Stimulated activated naive CD8-positive, alpha-beta T cell treated with anti-CD3 and anti-CD28 coated beads, Interleukin-15, Interleukin-2, amounts not matched to agents 100 ng/mL and 50 ng/mL, for 24 hours (primary cell): ENCODE measurements at regions not wholly inside any gene's neighbourhood (a gene's known extent, or its start where the extent isn't known, plus 50 kb on each side); places are given as distances from the start of the nearest gene placed in this dataset.
"Not testable (repeated sequence)": the region's sequence is repeated elsewhere in the genome, so short reads cannot be mapped to it uniquely, and the experiment has no call there.

Experiments used
- H3K27ac Mint-ChIP-seq: one replicate; pipeline ENCODE4 v1.8.0; 2021; ENCODE audit warnings: mild to moderate bottlenecking, mixed read lengths
- H3K27me3 Mint-ChIP-seq: one replicate; pipeline ENCODE4 v1.8.0; 2021; ENCODE audit warnings: mixed read lengths
- H3K36me3 Mint-ChIP-seq: one replicate; pipeline ENCODE4 v1.8.0; 2021; ENCODE audit warnings: low read depth, mixed read lengths
- H3K4me1 Mint-ChIP-seq: one replicate; pipeline ENCODE4 v1.8.0; 2021; ENCODE audit warnings: low read depth, mixed read lengths
- H3K4me3 Mint-ChIP-seq: one replicate; pipeline ENCODE4 v1.8.0; 2021; ENCODE audit warnings: mild to moderate bottlenecking, mixed read lengths
- H3K9me3 Mint-ChIP-seq: one replicate; pipeline ENCODE4 v1.8.0; 2021; ENCODE audit warnings: mixed read lengths

DNA sequence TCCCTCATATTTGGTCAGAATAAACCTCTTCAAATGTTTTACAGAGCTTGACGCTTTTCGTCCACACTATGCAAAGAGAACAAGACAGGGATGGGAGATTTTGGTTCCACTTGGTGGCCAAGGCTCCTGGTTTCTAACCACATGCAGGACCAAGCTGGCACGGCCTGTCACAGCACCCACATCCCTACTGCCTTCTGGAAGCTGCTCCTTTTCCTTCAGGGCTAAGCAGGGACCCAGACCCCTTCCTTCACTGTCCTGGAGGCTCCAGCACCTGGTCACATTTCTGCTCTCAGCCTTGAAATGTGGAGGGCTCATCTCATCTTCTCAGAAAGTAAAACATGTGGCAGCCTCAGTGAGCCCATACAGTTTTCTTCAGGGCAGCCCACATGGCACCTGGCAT, 50.4 kb upstream of the ARHGEF7 start:
- Mint-ChIP-seq H3K27me3 (peaks cover 62% of the 10 kb centered on the region), H3K36me3 (peaks cover under 1% of the 10 kb centered on the region), H3K4me3 (no peak overlapping the region), H3K27ac (no peak overlapping the region), H3K9me3 (peaks cover under 1% of the 10 kb centered on the region), H3K4me1 (peaks cover 5% of the 10 kb centered on the region)

DNA sequence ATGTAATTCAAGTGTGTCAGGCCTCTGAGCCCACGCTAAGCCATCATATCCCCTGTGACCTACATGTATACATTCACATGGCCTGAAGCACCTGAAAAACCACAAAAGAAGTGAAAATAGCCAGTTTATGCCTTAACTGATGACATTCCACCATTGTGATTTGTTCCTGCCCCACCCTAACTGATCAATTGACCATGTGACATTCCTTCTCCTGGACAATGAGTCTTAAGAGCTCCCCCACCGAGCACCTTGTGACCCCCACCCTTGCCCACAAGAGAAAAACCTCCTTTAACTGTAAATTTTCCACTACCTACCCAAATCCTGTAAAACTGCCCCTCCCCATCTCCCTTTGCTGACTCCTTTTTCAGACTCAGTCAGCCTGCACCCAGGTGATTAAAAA, 52.1 kb upstream of the ARHGEF7 start:
- H3K4me1 Mint-ChIP-seq = peaks cover 5% of the 10 kb centered on the region
- no peak overlapping the region for H3K27ac Mint-ChIP-seq
- H3K4me3 Mint-ChIP-seq = no peak overlapping the region
- peaks cover 6% of the 10 kb centered on the region for H3K36me3 Mint-ChIP-seq
- H3K27me3 Mint-ChIP-seq = peaks cover 61% of the 10 kb centered on the region
- H3K9me3 Mint-ChIP-seq = peaks cover 7% of the 10 kb centered on the region

GRCh38 chr13:111062305-111062704, 52.8 kb upstream of the ARHGEF7 start:
- peaks cover 6% of the 10 kb centered on the region for H3K36me3 Mint-ChIP-seq
- H3K4me1 Mint-ChIP-seq = peaks cover 5% of the 10 kb centered on the region
- H3K27me3 Mint-ChIP-seq = peaks cover 62% of the 10 kb centered on the region
- H3K4me3 Mint-ChIP-seq = no peak overlapping the region
- H3K9me3 Mint-ChIP-seq = peaks cover 7% of the 10 kb centered on the region
- no peak overlapping the region for H3K27ac Mint-ChIP-seq

DNA sequence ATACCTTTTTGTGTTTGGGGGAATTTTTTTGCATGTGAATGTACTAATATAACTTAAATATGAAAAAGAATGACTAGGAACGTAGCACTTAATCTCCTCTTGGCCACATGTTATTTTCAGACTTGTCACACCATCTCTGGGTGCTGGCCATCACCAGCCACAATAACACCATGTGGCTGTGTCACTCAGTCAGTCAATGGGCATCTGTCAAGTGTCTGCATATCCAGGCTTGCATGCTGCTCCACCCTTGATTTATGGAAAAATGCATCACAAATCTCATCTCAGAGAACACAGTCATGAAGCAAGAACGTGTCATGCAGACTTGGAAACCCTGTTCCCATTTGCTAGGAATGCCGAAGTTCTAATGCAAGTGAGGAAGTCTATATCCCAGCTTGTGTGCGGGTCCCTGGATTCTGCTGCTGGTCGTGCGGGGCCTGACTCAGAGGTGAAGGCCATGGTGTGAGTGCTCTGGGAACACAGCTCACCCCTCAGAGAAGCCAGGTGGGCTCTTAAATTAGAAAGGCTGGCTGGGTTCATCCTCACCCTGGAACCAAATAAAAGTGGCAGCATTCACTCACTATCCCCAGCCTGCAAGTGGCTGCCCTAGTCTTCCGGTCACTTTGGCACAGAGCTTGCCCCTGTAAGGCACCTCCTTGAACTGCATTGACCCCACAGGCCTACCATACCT, 53.6 kb upstream of the ARHGEF7 start:
- Mint-ChIP-seq H3K36me3 (peaks cover 6% of the 10 kb centered on the region), H3K27me3 (peaks cover 68% of the 10 kb centered on the region), H3K27ac (no peak overlapping the region), H3K9me3 (peaks cover 7% of the 10 kb centered on the region), H3K4me3 (no peak overlapping the region), H3K4me1 (peaks cover 3% of the 10 kb centered on the region)

DNA sequence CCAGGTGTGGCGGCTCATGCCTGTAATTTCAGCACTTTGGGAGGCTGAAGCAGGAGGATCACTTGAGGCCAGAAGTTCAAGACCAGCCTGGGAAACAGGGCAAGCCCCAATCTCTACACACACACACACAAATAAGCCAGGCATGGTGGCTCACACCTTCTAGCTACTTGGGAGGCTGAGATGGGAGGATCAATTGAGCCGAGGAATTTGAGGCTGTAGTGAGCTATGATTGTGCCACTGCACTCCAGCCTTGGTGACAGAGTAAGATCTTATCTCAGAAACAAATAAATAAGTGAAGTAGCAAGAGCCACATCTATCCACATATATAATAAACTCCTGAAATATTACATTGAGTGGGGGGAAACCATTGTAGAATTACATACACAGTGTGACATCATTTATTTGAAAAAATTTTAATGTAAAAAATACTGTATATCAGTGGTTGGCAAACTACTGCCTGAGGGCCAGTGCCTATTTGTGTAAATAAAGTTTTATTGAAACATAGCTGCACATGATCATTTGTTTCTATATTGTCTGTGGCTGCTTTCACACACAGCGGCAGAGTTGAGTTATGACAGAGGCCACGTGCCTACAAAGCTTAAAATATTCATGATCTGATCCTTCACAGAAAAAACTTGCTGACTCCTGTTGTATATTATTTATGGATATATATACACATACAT, 54.7 kb upstream of the ARHGEF7 start:
- Mint-ChIP-seq H3K27me3 (peaks cover 67% of the 10 kb centered on the region), H3K4me1 (no peaks in the 10 kb centered on the region), H3K4me3 (no peak overlapping the region), H3K9me3 (peaks cover 7% of the 10 kb centered on the region), H3K27ac (no peak overlapping the region), H3K36me3 (peaks cover 6% of the 10 kb centered on the region)

- H3K36me3 Mint-ChIP-seq = peaks cover 6% of the 10 kb centered on the region
- H3K4me3 Mint-ChIP-seq = no peak overlapping the region
- peaks cover 7% of the 10 kb centered on the region for H3K9me3 Mint-ChIP-seq
- no peak overlapping the region for H3K27ac Mint-ChIP-seq
- peaks cover 64% of the 10 kb centered on the region for H3K27me3 Mint-ChIP-seq
- no peaks in the 10 kb centered on the region for H3K4me1 Mint-ChIP-seq
Observed at GRCh38 chr13:111058796-111059506, 56.2 kb upstream of the ARHGEF7 start.

DNA sequence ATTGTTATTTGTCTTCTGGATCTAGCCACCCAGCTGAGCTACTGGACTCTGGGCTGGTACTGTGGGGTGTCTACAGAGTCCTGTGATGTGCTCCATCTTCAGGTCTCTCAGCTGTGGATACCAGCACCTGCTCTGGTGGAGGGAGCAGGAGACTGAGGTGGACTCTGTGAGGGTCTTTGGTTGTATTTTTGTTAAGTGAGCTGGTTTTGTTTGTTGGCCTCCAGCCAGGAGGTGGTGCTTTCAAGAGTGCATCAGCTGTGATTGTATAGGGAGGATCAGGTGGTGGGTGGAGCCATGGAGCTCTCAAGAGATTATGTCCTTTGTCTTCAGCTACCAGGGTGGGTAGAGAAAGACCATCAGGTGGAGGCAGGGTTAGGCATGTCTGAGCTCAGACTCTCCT, 56.8 kb upstream of the ARHGEF7 start:
- not testable (repeated sequence) for H3K27ac Mint-ChIP-seq, H3K36me3 Mint-ChIP-seq, H3K9me3 Mint-ChIP-seq, H3K4me1 Mint-ChIP-seq, H3K4me3 Mint-ChIP-seq
- peaks cover 62% of the 10 kb centered on the region for H3K27me3 Mint-ChIP-seq

GRCh38 chr13:111051726-111052232, 63.3 kb upstream of the ARHGEF7 start:
- not testable (repeated sequence) for H3K27ac Mint-ChIP-seq, H3K4me1 Mint-ChIP-seq, H3K9me3 Mint-ChIP-seq, H3K36me3 Mint-ChIP-seq, H3K4me3 Mint-ChIP-seq
- peaks cover 29% of the 10 kb centered on the region for H3K27me3 Mint-ChIP-seq

- H3K4me1 Mint-ChIP-seq = peaks cover 6% of the 10 kb centered on the region
- H3K4me3 Mint-ChIP-seq = no peak overlapping the region
- H3K27me3 Mint-ChIP-seq = peaks cover 24% of the 10 kb centered on the region
- H3K36me3 Mint-ChIP-seq = no peaks in the 10 kb centered on the region
- H3K9me3 Mint-ChIP-seq = no peaks in the 10 kb centered on the region
- H3K27ac Mint-ChIP-seq = no peak overlapping the region
Observed at GRCh38 chr13:111051041-111051725, 63.9 kb upstream of the ARHGEF7 start.

DNA sequence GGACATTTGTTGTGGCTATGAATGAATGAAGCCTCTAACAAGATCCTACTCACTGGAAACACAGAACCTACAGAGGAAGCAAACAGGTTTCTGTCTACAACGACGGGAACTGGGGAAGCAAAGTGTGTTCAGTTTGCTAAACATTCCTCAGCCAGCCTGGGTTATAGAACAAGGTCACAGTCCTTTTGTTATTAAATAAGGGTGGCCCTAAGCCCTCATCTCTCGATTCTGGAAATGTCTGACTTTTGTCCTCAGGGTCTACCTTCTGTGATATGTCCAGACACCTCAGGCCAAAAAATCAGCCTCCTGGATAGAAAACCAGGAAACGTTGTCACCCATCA, 64.6 kb upstream of the ARHGEF7 start:
- H3K4me3 Mint-ChIP-seq = no peak overlapping the region

DNA sequence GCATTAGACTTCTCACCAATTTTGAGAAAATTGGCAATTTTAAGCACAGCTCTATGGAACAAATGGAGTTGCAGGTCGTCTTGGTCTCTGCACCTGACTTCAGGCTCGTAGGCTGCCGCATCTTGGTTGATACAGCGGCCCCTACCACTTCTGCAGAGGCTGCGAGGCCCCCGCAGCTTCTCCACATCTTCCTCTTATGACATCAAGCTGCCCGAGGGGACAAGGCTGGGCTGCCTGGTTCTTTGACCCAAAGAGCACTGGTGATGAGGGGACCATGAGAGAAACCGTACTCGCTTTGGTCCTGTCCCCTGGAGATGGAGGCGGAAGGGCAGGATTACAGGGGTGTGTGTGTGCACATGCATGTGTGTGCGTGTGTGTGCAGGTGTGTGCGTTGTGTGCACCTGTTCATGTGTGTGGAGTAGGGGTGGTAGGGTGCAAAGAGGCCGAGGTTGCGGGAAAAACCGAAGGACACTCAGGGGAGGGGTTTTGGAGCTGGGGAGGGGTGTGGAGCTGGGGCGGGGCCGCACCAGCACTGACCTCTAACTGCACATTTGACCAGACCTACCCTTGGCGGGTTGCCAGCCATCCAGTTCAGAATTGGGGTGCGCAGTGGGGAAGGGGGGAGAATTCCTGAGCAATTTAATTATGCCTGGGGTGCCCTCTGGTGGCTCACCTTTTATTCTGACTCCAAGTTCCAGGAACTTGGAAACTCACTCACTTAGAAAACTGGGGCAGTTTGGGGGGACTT, 65.1 kb upstream of the ARHGEF7 start:
- no peaks in the 10 kb centered on the region for H3K36me3 Mint-ChIP-seq

More for the DNA sequence above, 64.6 kb upstream of the ARHGEF7 start:
- Mint-ChIP-seq H3K4me1 (peaks cover 6% of the 10 kb centered on the region), H3K27ac (no peak overlapping the region), H3K27me3 (peaks cover 17% of the 10 kb centered on the region), H3K9me3 (no peaks in the 10 kb centered on the region), H3K36me3 (no peaks in the 10 kb centered on the region)

DNA sequence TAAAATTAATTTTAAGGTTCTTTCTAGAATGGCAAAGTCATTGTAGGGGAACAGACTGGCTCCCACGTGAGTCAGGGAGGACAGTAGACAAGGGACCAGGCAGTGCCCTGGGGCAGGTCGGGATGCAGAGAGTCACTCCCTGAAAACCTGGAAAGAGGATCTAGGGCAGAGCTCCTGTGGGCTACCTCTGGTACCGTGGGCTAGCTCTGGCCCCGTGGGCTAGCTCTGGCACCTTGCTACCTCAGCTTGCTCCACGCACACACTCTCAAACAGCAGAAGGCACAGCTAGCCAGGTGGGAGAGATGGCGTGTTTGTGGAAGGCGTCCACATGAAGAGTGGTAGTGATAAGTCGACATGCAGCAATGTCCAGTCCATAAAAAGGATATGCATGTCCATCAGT, 66.7 kb upstream of the ARHGEF7 start:
- H3K36me3 Mint-ChIP-seq = no peaks in the 10 kb centered on the region
- no peak overlapping the region for H3K27ac Mint-ChIP-seq
- H3K4me1 Mint-ChIP-seq = peaks cover 6% of the 10 kb centered on the region
- H3K27me3 Mint-ChIP-seq = peaks cover 3% of the 10 kb centered on the region
- no peaks in the 10 kb centered on the region for H3K9me3 Mint-ChIP-seq
- H3K4me3 Mint-ChIP-seq = no peak overlapping the region

More for the DNA sequence above, 65.1 kb upstream of the ARHGEF7 start:
- Mint-ChIP-seq H3K27me3 (peaks cover 12% of the 10 kb centered on the region), H3K4me1 (peaks cover 6% of the 10 kb centered on the region), H3K4me3 (no peak overlapping the region), H3K9me3 (no peaks in the 10 kb centered on the region), H3K27ac (no peak overlapping the region)

DNA sequence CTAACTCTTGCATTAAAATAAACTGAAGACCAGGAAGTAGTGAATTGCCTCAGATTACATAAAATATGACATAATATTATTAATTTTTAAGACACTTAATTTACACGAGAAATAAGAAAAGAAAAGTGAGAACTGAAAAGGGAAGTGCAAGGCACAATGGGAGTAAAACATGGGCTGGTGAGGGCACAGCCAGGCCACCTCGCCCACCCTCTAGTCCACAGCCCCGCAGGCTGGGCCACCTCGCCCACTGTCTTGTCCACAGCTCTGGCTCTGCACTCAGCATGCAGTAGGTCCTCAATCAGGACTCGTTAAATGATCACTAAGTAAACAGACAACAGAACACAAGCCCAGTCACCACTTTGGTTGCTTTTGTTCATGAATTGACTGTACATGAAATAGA, 67.8 kb upstream of the ARHGEF7 start:
- Mint-ChIP-seq H3K27me3 (peaks cover under 1% of the 10 kb centered on the region), H3K9me3 (no peaks in the 10 kb centered on the region), H3K27ac (no peak overlapping the region), H3K4me3 (no peak overlapping the region), H3K4me1 (peaks cover 6% of the 10 kb centered on the region), H3K36me3 (no peaks in the 10 kb centered on the region)

- Mint-ChIP-seq H3K4me3 (no peak overlapping the region), H3K27ac (no peak overlapping the region), H3K27me3 (peaks cover 7% of the 10 kb centered on the region), H3K36me3 (no peaks in the 10 kb centered on the region), H3K9me3 (no peaks in the 10 kb centered on the region), H3K4me1 (peaks cover 6% of the 10 kb centered on the region)
Observed at GRCh38 chr13:111046590-111047141, 68.4 kb upstream of the ARHGEF7 start.
